ELR (cell line): ENCODE measurements at regions not wholly inside any gene's neighbourhood (a gene's known extent, or its start where the extent isn't known, plus 50 kb on each side); places are given as distances from the start of the nearest gene placed in this dataset.
"Not testable (repeated sequence)": the region's sequence is repeated elsewhere in the genome, so short reads cannot be mapped to it uniquely, and the experiment has no call there.

Source experiments
- DNase-seq: peaks from one replicate; pipeline ENCODE4 v3.0.0-alpha.2; 2015; ENCODE audit warnings: low read depth

- DNase-seq: no peak
These were observed 251.5 kb upstream of the USP15 start for GRCh38 chr12:62008703-62009102.

GRCh38 chr12:62009445-62009844 lies 250.8 kb upstream of the USP15 start:
- no peak for DNase-seq

- not testable (repeated sequence) for DNase-seq
These were observed 249.8 kb upstream of the USP15 start for GRCh38 chr12:62010331-62010906.

GRCh38 chr12:62010973-62011372 lies 249.2 kb upstream of the USP15 start:
- DNase-seq: not testable (repeated sequence)

GRCh38 chr12:62014330-62014729 lies 245.9 kb upstream of the USP15 start:
- no peak for DNase-seq

- DNase-seq: no peak
These were observed 244.2 kb upstream of the USP15 start for GRCh38 chr12:62016021-62016420.

- no peak for DNase-seq
These were observed 238.4 kb upstream of the USP15 start for GRCh38 chr12:62021808-62022207.

- DNase-seq: no peak
These were observed 231.7 kb upstream of the USP15 start for GRCh38 chr12:62028536-62028935.

GRCh38 chr12:62032870-62033269 lies 227.3 kb upstream of the USP15 start:
- no peak for DNase-seq

GRCh38 chr12:62044450-62045135 lies 215.6 kb upstream of the USP15 start:
- DNase-seq: no peak

- no peak for DNase-seq
These were observed 215.0 kb upstream of the USP15 start for GRCh38 chr12:62045211-62045610.

- DNase-seq: no peak
These were observed 209.4 kb upstream of the USP15 start for GRCh38 chr12:62050785-62051184.

- no peak for DNase-seq
These were observed 190.2 kb upstream of the USP15 start for GRCh38 chr12:62069976-62070375.

GRCh38 chr12:62073236-62073635 lies 187.0 kb upstream of the USP15 start:
- DNase-seq: not testable (repeated sequence)

- no peak for DNase-seq
These were observed 184.3 kb upstream of the USP15 start for GRCh38 chr12:62075870-62076269.

- DNase-seq: no peak
These were observed 182.2 kb upstream of the USP15 start for GRCh38 chr12:62078020-62078419.

GRCh38 chr12:62082448-62082847 lies 177.8 kb upstream of the USP15 start:
- no peak for DNase-seq

- no peak for DNase-seq
These were observed 162.1 kb upstream of the USP15 start for GRCh38 chr12:62098132-62098531.

- DNase-seq: no peak
These were observed 156.5 kb upstream of the USP15 start for GRCh38 chr12:62103748-62104147.

GRCh38 chr12:62106547-62107185 lies 153.5 kb upstream of the USP15 start:
- no peak for DNase-seq

- DNase-seq: no peak
These were observed 146.7 kb upstream of the USP15 start for GRCh38 chr12:62113366-62114011.

- DNase-seq: no peak
These were observed 143.2 kb upstream of the USP15 start for GRCh38 chr12:62116986-62117385.

GRCh38 chr12:62123721-62124203 lies 136.4 kb upstream of the USP15 start:
- DNase-seq: peak; percentile 63
